CD4-positive, alpha-beta T cell (primary cell): ENCODE measurements at regions not wholly inside any gene's neighbourhood (a gene's known extent, or its start where the extent isn't known, plus 50 kb on each side); places are given as distances from the start of the nearest gene placed in this dataset.

Experiments used
- ATAC-seq: fragments of 200-7000 bp; cut with Tn5 transposase; one replicate; pipeline ENCODE4 v1.10.0; 2022; ENCODE audit warnings: mild to moderate bottlenecking; ENCODE audit not compliant: poor library complexity
- CTCF ChIA-PET: fragments of 350-600 bp; sonication (Branson Sonifier 250); formaldehyde crosslinking; loops from one replicate; lab custom pipeline; 2021; ENCODE audit warnings: antibody characterized with exemption, inconsistent platforms; lab: Charles Lee
- POLR2A ChIA-PET: fragments of 350-600 bp; sonication (Branson Sonifier 250); formaldehyde crosslinking; loops from one replicate; lab custom pipeline; 2021; ENCODE audit warnings: antibody characterized with exemption, inconsistent platforms; lab: Charles Lee
- DNase-seq, 14 experiments: peaks; one replicate each; pipeline ENCODE4 v3.0.0-alpha.2; 2013 to 2020; ENCODE audit warnings: mixed read lengths in 2 of 14
- H3K27ac ChIP-seq, 2 donors: one replicate each; pipeline versions ENCODE4 v1.5.1 to v1.7.0; 2013; ENCODE audit warnings: low read length in 2 of 2, low read depth in 1 of 2, mild to moderate bottlenecking in 1 of 2
- H3K27me3 ChIP-seq, 2 experiments: 1 replicate in 1 of 2; 2 replicates in 1 of 2; pipeline versions ENCODE4 v1.6.1 to v1.7.0; 2013; ENCODE audit warnings: low read length in 2 of 2, control low read depth in 1 of 2, mild to moderate bottlenecking in 1 of 2, moderate library complexity in 1 of 2; ENCODE audit not compliant: insufficient read depth in 2 of 2, control insufficient read depth in 1 of 2
- H3K36me3 ChIP-seq: one replicate; pipeline ENCODE4 v1.6.1; 2013; ENCODE audit warnings: low read length, control low read depth; ENCODE audit not compliant: insufficient read depth
- H3K4me1 ChIP-seq: one replicate; pipeline ENCODE4 v1.6.1; 2013; ENCODE audit warnings: low read length, control low read depth; ENCODE audit not compliant: insufficient read depth
- H3K4me3 ChIP-seq: one replicate; pipeline ENCODE4 v1.5.1; 2013; ENCODE audit warnings: mild to moderate bottlenecking, low read length, moderate library complexity
- H3K9me3 ChIP-seq, 2 experiments: 1 replicate in 1 of 2; 2 replicates in 1 of 2; pipeline versions ENCODE4 v1.6.1 to v1.7.0; 2013; ENCODE audit warnings: low read length in 2 of 2, mild to moderate bottlenecking in 2 of 2, control low read depth in 1 of 2, moderate library complexity in 1 of 2; ENCODE audit not compliant: control insufficient read depth in 1 of 2, insufficient read depth in 1 of 2
- H3K27ac Mint-ChIP-seq: one replicate; pipeline ENCODE4 v1.8.0; 2020; ENCODE audit warnings: mixed read lengths
- H3K27me3 Mint-ChIP-seq: one replicate; pipeline ENCODE4 v1.8.0; 2021; ENCODE audit warnings: mixed read lengths
- H3K36me3 Mint-ChIP-seq: one replicate; pipeline ENCODE4 v1.8.0; 2021; ENCODE audit warnings: low read depth, mixed read lengths
- H3K4me1 Mint-ChIP-seq: one replicate; pipeline ENCODE4 v1.8.0; 2021; ENCODE audit warnings: low read depth, mixed read lengths
- H3K4me3 Mint-ChIP-seq: one replicate; pipeline ENCODE4 v1.8.0; 2020; ENCODE audit warnings: mild to moderate bottlenecking, mixed read lengths
- H3K9me3 Mint-ChIP-seq: one replicate; pipeline ENCODE4 v1.8.0; 2020; ENCODE audit warnings: mixed read lengths
- intact Hi-C, 2 experiments: fragments of 100-400 bp; cut with DNase I in 1 of 2; cut with micrococcal nuclease in 1 of 2; formaldehyde crosslinking; loops; one replicate each; pipeline versions ENCODE4 v1.15.1 to v1.9.0; 2023 to 2025; cut with DNase I, micrococcal nuclease
- TF ChIP-seq, protein P1 (sequence below): fragments of 200-600 bp; IDR thresholded peaks from one replicate; pipeline ENCODE4 v1.8.0; 2022; ENCODE audit warnings: antibody characterized with exemption, mild to moderate bottlenecking

DNA sequence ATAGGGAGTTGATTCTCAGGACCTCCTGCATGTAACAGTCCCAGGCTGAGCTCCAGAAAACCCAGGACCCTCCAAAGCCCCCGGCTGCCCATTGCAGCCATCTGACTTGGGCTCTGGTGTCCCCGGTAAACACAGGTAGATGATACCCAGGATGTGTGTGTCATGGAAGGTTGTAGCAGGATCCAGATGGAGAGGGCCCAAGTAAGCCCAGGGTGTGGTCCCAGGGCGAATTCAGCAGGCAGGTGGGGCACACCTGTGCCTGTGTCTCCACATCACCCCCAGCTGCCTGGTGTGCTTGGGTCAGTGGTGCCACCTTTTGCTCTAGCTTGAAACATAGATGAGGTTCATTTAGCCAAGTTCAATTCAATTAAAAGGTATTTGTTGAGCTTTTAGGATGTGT is 524.1 kb downstream of the GLRX3 start:
- Mint-ChIP-seq H3K4me3 (no peak overlapping the region), H3K36me3 (no peaks in the 10 kb centered on the region), H3K27ac (no peak overlapping the region), H3K27me3 (no peaks in the 10 kb centered on the region), H3K9me3 (no peaks in the 10 kb centered on the region), H3K4me1 (no peaks in the 10 kb centered on the region)
- H3K36me3 ChIP-seq: no peaks in the 10 kb centered on the region
- DNase-seq (no peak), ATAC-seq (no peak)
- H3K4me3 ChIP-seq: no peak overlapping the region
- TF ChIP-seq, protein P1, sequence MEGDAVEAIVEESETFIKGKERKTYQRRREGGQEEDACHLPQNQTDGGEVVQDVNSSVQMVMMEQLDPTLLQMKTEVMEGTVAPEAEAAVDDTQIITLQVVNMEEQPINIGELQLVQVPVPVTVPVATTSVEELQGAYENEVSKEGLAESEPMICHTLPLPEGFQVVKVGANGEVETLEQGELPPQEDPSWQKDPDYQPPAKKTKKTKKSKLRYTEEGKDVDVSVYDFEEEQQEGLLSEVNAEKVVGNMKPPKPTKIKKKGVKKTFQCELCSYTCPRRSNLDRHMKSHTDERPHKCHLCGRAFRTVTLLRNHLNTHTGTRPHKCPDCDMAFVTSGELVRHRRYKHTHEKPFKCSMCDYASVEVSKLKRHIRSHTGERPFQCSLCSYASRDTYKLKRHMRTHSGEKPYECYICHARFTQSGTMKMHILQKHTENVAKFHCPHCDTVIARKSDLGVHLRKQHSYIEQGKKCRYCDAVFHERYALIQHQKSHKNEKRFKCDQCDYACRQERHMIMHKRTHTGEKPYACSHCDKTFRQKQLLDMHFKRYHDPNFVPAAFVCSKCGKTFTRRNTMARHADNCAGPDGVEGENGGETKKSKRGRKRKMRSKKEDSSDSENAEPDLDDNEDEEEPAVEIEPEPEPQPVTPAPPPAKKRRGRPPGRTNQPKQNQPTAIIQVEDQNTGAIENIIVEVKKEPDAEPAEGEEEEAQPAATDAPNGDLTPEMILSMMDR: no peak
- H3K9me3 ChIP-seq: peaks cover 0 to 18% of the 10 kb centered on the region in 2 experiments
- no peaks in the 10 kb centered on the region for H3K27me3 ChIP-seq
- ChIA-PET CTCF (no interaction called here), POLR2A (no interaction called here)
- H3K27ac ChIP-seq: no peak overlapping the region
- intact Hi-C loops: no loop called here
- no peaks in the 10 kb centered on the region for H3K4me1 ChIP-seq

DNA sequence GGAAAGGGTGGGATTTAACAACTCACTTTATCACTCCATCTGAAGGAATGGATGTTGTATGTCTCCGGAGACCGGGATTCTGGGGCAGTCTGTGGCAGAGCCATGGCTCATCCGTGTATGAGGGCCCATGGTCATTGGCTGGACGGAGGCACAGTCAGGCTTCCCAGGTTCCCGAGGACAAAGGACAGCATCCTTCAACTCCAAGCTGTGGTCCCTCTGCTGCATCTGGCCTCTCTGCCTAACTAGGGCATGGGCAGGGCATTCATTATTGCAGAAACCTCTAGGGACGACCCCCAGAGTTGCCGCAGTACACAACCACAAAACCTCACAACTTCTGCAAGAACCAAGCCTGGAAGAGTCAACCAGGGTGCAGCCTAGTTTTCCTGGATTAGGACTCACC is 525.2 kb downstream of the GLRX3 start:
- Mint-ChIP-seq H3K27me3 (no peaks in the 10 kb centered on the region), H3K4me3 (no peak overlapping the region), H3K4me1 (no peaks in the 10 kb centered on the region), H3K9me3 (no peaks in the 10 kb centered on the region), H3K27ac (no peak overlapping the region), H3K36me3 (no peaks in the 10 kb centered on the region)
- ChIA-PET CTCF (no interaction called here), POLR2A (no interaction called here)
- DNase-seq (no peak), ATAC-seq (no peak)
- Histone ChIP-seq H3K4me3 (no peak overlapping the region), H3K27me3 (no peaks in the 10 kb centered on the region), H3K9me3 (peaks cover 0 to 22% of the 10 kb centered on the region in 2 experiments), H3K27ac (no peak overlapping the region), H3K36me3 (no peaks in the 10 kb centered on the region), H3K4me1 (no peaks in the 10 kb centered on the region)
- TF ChIP-seq, protein P1: no peak
- intact Hi-C loops: no loop called here

DNA sequence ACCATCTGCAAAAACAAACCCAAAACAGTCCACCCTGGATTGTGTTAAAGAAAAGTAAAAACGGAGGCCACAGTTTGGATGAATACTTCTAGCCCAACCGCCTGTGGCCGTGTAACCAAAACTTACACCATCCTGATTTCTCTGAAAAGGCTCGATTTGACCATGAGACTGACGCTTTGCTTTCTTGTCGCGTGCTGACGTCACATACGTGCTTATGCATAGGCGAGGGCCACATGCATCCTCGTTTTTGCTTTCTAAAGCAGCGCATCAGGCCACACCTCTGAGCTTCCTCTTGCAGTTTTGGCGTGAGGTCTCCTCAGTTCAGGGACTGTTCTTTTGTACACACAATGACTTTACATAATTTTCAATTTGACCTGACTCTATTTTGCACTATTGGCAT is 526.6 kb downstream of the GLRX3 start:
- no peak for ATAC-seq
- no peak overlapping the region for H3K4me3 ChIP-seq
- peaks cover 0 to 17% of the 10 kb centered on the region in 2 experiments for H3K9me3 ChIP-seq
- TF ChIP-seq, protein P1: no peak
- no peak for DNase-seq
- intact Hi-C loops: no loop called here
- H3K4me1 Mint-ChIP-seq: no peaks in the 10 kb centered on the region
- no peak overlapping the region for H3K4me3 Mint-ChIP-seq
- no peaks in the 10 kb centered on the region for H3K36me3 Mint-ChIP-seq
- H3K27ac ChIP-seq: no peak overlapping the region
- H3K36me3 ChIP-seq: no peaks in the 10 kb centered on the region
- no peaks in the 10 kb centered on the region for H3K4me1 ChIP-seq
- peaks cover 1% of the 10 kb centered on the region for H3K9me3 Mint-ChIP-seq
- peaks cover 2% of the 10 kb centered on the region for H3K27me3 Mint-ChIP-seq
- POLR2A ChIA-PET: no interaction called here
- CTCF ChIA-PET: no interaction called here
- no peaks in the 10 kb centered on the region for H3K27me3 ChIP-seq
- no peak overlapping the region for H3K27ac Mint-ChIP-seq
